ENCODE measurements at regions not wholly inside any gene's neighbourhood (a gene's known extent, or its start where the extent isn't known, plus 50 kb on each side); places are given as distances from the start of the nearest gene placed in this dataset.

GRCh38 chr13:108448891-108449290 is 179.4 kb downstream of the TNFSF13B start:
- no peak for TF ChIP-seq EP300 (IDR thresholded peaks at IDR 0.05)
- TF ChIP-seq CTCF (IDR thresholded peaks at IDR 0.05) = no peak
- no peak for TF ChIP-seq POLR2A (IDR thresholded peaks at IDR 0.05; ENCODE audit: low read depth)
- TF ChIP-seq POLR2AphosphoS5 (IDR thresholded peaks at IDR 0.05) = no peak

Data from esophagus muscularis mucosa (tissue), 4 donors.